Smooth muscle cell (in vitro differentiated cells): ENCODE measurements at regions not wholly inside any gene's neighbourhood (a gene's known extent, or its start where the extent isn't known, plus 50 kb on each side); places are given as distances from the start of the nearest gene placed in this dataset.

ENCODE experiments used
- DNase-seq: peaks from one replicate; lab custom pipeline; 2025; ENCODE audit not compliant: unreplicated experiment; lab: John Stamatoyannopoulos, UW
- H2AFZ ChIP-seq: fragments of 200-600 bp; sonication (generic); 2 replicates; pipeline ENCODE4 v1.6.0; 2016; ENCODE audit warnings: antibody characterized with exemption, low read depth, mild to moderate bottlenecking
- H3F3A ChIP-seq: fragments of 200-600 bp; sonication (generic); 2 replicates; pipeline ENCODE4 v1.6.0; 2017; ENCODE audit warnings: antibody characterized with exemption, low read depth
- H3K27ac ChIP-seq: fragments of 200-600 bp; sonication (generic); 2 replicates; pipeline ENCODE4 v1.5.1; 2016; ENCODE audit warnings: low read depth, mild to moderate bottlenecking
- H3K27me3 ChIP-seq: fragments of 200-600 bp; sonication (generic); 2 replicates; pipeline ENCODE4 v1.6.1; 2016; ENCODE audit warnings: low read depth, mild to moderate bottlenecking
- H3K36me3 ChIP-seq: fragments of 200-600 bp; sonication (generic); 2 replicates; pipeline ENCODE4 v1.5.1; 2016; ENCODE audit warnings: low read depth
- H3K4me1 ChIP-seq: fragments of 200-600 bp; sonication (generic); 2 replicates; pipeline ENCODE4 v1.5.1; 2016; ENCODE audit warnings: low read depth
- H3K4me2 ChIP-seq: fragments of 200-600 bp; sonication (generic); 2 replicates; pipeline ENCODE4 v1.6.0; 2016; ENCODE audit warnings: mild to moderate bottlenecking
- H3K4me3 ChIP-seq: fragments of 200-600 bp; sonication (generic); 2 replicates; pipeline ENCODE4 v1.5.1; 2016; ENCODE audit warnings: mild to moderate bottlenecking
- H3K79me2 ChIP-seq: fragments of 200-600 bp; sonication (generic); 2 replicates; pipeline ENCODE4 v1.6.0; 2016; ENCODE audit warnings: low read depth, mild to moderate bottlenecking
- H3K9ac ChIP-seq: fragments of 200-600 bp; sonication (generic); 2 replicates; pipeline ENCODE4 v1.6.0; 2016; ENCODE audit warnings: low read depth
- H3K9me3 ChIP-seq: fragments of 200-600 bp; sonication (generic); replicated peaks from 2 replicates; pipeline ENCODE4 v1.5.1; 2016; ENCODE audit warnings: low read depth
- H4K20me1 ChIP-seq: fragments of 200-600 bp; sonication (generic); 2 replicates; pipeline ENCODE4 v1.6.0; 2016; ENCODE audit warnings: low read depth
- WGBS: methylation state at CpG from one replicate; pipeline ENCODE4 v1.1.7; 2016; ENCODE audit warnings: low lambda C conversion rate; 5-methylcytosine and 5-hydroxymethylcytosine counted together
- TF ChIP-seq, protein P1 (sequence below): fragments of 200-600 bp; sonication (generic); IDR thresholded peaks from 2 replicates; pipeline ENCODE4 v1.5.1; 2017; ENCODE audit warnings: borderline replicate concordance, mild to moderate bottlenecking, antibody characterized with exemption; ENCODE audit not compliant: insufficient read depth, poor library complexity, severe bottlenecking

DNA sequence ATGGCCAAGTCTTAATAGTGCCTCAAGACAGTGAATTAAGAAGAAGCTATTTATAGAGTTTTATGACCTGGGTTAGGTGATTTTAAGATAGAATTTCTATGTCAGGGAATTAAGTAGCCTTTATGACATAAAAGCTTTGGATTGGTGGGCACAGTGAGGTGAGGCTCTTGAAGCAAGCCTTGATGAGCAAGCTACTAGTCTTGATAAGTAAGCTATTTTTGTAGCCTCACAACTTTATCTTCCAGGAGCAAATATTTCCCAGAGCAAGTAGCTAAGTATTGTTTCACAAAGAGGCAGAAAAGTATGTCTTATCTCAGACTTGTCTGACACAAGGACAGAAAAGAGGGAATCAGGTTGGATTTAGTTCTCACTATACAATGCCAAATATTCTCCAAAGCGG is 491.7 kb upstream of the RASGRP1 start:
- no peaks in the 10 kb centered on the region for H3K27me3 ChIP-seq
- no peaks in the 10 kb centered on the region for H4K20me1 ChIP-seq
- H3K4me2 ChIP-seq: no peak overlapping the region

DNA sequence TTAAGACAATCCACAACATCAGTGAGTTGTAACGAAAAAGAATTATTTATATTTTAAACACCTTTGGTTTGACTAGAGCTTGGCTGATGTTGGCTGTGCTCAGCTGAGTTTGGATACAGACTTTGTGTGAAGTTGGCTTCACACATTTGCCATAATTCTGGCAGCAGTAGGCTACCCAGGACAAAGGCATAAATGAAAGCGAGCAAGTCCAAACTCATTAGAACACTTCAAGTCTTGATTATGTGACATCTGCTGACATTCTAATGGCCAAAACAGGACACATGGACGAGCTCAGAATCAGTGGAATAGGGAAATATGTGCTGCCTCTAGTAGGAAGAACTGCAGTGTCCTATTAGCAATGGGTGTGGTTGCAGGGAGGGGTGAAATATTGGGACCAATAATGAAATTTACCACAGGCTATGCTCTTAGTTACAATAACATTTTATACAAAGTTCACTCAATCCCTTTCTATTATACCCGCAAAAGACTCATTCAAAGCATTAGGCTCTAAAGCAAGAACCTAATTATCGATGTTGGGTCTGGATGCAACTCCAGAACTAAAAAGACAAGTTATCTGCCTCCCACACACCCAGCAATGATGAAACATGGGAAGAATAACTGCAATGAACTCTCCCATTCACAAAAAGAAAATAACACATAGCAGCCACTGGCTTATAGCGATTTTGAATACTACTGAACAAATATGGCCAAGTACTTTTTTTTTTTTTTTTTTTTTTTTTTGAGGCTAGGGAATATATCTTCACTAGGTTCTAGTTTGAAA is 493.9 kb upstream of the RASGRP1 start:
- DNase-seq: no peak
- H3K4me3 ChIP-seq: no peak overlapping the region
- no peaks in the 10 kb centered on the region for H4K20me1 ChIP-seq
- H3K79me2 ChIP-seq: no peaks in the 10 kb centered on the region
- no peaks in the 10 kb centered on the region for H3K9me3 ChIP-seq
- TF ChIP-seq, protein P1, sequence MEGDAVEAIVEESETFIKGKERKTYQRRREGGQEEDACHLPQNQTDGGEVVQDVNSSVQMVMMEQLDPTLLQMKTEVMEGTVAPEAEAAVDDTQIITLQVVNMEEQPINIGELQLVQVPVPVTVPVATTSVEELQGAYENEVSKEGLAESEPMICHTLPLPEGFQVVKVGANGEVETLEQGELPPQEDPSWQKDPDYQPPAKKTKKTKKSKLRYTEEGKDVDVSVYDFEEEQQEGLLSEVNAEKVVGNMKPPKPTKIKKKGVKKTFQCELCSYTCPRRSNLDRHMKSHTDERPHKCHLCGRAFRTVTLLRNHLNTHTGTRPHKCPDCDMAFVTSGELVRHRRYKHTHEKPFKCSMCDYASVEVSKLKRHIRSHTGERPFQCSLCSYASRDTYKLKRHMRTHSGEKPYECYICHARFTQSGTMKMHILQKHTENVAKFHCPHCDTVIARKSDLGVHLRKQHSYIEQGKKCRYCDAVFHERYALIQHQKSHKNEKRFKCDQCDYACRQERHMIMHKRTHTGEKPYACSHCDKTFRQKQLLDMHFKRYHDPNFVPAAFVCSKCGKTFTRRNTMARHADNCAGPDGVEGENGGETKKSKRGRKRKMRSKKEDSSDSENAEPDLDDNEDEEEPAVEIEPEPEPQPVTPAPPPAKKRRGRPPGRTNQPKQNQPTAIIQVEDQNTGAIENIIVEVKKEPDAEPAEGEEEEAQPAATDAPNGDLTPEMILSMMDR: no peak
- no peak overlapping the region for H3K4me2 ChIP-seq
- H3K4me1 ChIP-seq: no peaks in the 10 kb centered on the region
- H3K9ac ChIP-seq: no peak overlapping the region
- no peaks in the 10 kb centered on the region for H3K36me3 ChIP-seq
- 86% methylated on average over 6 of the region's 6 CpGs for WGBS
- no peaks in the 10 kb centered on the region for H3F3A ChIP-seq
- no peak overlapping the region for H2AFZ ChIP-seq
- H3K27me3 ChIP-seq: no peaks in the 10 kb centered on the region
- no peak overlapping the region for H3K27ac ChIP-seq

More for the DNA sequence above, 491.7 kb upstream of the RASGRP1 start:
- no peaks in the 10 kb centered on the region for H3K79me2 ChIP-seq
- H2AFZ ChIP-seq: no peak overlapping the region
- 96% methylated on average over 1 of the region's 1 CpG for WGBS
- H3K4me3 ChIP-seq: no peak overlapping the region
- no peak overlapping the region for H3K27ac ChIP-seq
- H3K4me1 ChIP-seq: no peaks in the 10 kb centered on the region
- no peaks in the 10 kb centered on the region for H3F3A ChIP-seq
- no peak overlapping the region for H3K9ac ChIP-seq
- no peaks in the 10 kb centered on the region for H3K9me3 ChIP-seq
- DNase-seq: no peak
- TF ChIP-seq, protein P1: no peak
- no peaks in the 10 kb centered on the region for H3K36me3 ChIP-seq

DNA sequence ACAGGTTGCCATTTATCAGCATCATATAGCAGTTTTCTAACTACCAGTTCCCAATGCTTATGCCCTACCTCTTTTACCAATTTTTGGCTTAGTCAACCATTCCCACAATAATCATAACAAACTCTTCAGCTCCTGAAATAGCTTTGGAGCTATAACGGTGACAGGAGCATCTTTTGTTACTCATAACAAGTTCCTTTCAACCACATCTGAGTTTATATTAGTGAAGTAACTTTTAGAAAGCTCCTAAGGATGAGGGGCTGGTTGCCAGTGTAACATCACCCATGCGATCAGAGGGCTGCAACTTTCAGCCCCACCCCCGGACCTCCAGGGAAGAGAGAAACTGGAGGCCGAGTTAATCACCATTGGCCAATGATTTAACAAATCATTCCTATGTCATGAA is 495.3 kb upstream of the RASGRP1 start:
- TF ChIP-seq, protein P1: no peak
- no peak overlapping the region for H3K9ac ChIP-seq
- H3K36me3 ChIP-seq: no peaks in the 10 kb centered on the region
- no peak overlapping the region for H3K4me2 ChIP-seq
- no peak overlapping the region for H2AFZ ChIP-seq
- H3K27me3 ChIP-seq: no peaks in the 10 kb centered on the region
- no peak for DNase-seq
- H3K4me3 ChIP-seq: no peak overlapping the region
- no peaks in the 10 kb centered on the region for H3F3A ChIP-seq
- no peaks in the 10 kb centered on the region for H3K9me3 ChIP-seq
- H3K4me1 ChIP-seq: no peaks in the 10 kb centered on the region
- no peak overlapping the region for H3K27ac ChIP-seq
- WGBS: 81% methylated on average over 4 of the region's 4 CpGs
- H3K79me2 ChIP-seq: no peaks in the 10 kb centered on the region
- no peaks in the 10 kb centered on the region for H4K20me1 ChIP-seq

DNA sequence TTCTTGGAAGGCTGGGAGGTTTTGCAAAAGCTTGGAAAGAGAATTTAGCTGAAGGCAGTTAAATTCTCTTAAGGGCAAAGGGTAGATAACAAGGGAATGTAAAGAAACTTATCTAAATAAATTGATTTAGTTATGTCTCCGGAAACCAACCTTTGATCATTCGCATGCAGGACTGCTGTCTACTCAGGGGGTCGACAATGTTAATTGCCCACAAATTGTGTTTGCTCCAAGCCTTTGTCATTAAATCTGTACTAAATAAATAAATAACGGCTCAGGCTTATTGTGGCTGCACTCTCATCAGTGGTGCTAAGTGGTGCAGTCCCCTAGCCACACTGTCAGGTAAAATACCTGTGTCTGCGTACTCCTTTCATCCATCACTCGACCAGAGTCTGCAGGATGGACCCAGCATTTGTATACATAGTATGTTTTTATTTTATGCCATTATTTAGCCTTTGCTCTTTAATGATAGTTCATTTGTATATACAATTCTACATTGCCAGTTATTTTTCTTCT is 497.4 kb upstream of the RASGRP1 start:
- H3K27ac ChIP-seq: no peak overlapping the region
- H3K4me2 ChIP-seq: no peak overlapping the region
- H3K27me3 ChIP-seq: no peaks in the 10 kb centered on the region
- H3K9ac ChIP-seq: no peak overlapping the region
- no peak for DNase-seq
- no peaks in the 10 kb centered on the region for H3K4me1 ChIP-seq
- TF ChIP-seq, protein P1: no peak
- no peaks in the 10 kb centered on the region for H3K79me2 ChIP-seq
- H3K9me3 ChIP-seq: no peaks in the 10 kb centered on the region
- no peaks in the 10 kb centered on the region for H4K20me1 ChIP-seq
- no peak overlapping the region for H2AFZ ChIP-seq
- WGBS: 71% methylated on average over 6 of the region's 6 CpGs
- H3K36me3 ChIP-seq: no peaks in the 10 kb centered on the region
- H3F3A ChIP-seq: no peaks in the 10 kb centered on the region
- H3K4me3 ChIP-seq: no peak overlapping the region
